ENCODE measurements at regions not wholly inside any gene's neighbourhood (a gene's known extent, or its start where the extent isn't known, plus 50 kb on each side); places are given as distances from the start of the nearest gene placed in this dataset.

DNA sequence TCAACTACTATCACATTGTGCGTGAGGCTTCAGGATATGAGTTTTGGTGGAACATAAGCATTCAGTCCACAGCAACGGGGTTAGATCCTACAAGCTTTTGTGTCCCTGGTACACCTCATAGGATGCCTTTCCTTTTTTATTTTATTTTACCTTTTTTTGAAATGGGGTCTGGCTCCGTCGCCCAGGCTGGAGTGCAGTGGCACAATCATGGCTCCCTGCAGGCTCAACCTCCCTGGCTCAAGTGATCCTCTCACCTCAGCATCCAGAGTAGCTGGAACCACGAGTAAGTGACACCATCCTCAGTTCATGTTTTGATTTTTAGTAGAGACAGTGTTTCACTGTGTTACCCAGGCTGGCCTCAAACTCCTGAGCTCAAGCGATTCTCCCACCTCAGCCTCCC is 86.0 kb upstream of the RAI14 start:
- no peak for FAIRE-seq

- no peak for FAIRE-seq
Observed at GRCh38 chr5:34570721-34571676, 85.1 kb upstream of the RAI14 start.

DNA sequence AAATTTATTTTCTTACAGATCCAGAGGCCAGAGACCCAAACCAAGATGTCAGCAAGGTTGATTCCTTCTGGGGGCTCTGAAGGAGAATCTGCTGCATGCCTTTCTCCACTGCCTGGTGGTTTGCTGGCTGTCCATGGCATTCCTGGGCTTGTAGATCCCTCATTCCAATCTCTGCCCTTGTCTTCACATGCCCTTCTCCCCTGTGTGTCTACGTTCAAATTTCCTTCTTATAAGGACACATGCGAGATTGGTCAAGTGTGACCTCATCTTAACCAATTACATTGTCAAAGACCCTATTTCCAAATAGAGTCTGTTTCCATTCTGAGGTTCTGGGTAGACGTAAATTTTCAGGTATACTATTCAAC is 84.5 kb upstream of the RAI14 start:
- FAIRE-seq, result no peak

- no peak for FAIRE-seq
Observed at GRCh38 chr5:34574936-34575467, 81.1 kb upstream of the RAI14 start.

DNA sequence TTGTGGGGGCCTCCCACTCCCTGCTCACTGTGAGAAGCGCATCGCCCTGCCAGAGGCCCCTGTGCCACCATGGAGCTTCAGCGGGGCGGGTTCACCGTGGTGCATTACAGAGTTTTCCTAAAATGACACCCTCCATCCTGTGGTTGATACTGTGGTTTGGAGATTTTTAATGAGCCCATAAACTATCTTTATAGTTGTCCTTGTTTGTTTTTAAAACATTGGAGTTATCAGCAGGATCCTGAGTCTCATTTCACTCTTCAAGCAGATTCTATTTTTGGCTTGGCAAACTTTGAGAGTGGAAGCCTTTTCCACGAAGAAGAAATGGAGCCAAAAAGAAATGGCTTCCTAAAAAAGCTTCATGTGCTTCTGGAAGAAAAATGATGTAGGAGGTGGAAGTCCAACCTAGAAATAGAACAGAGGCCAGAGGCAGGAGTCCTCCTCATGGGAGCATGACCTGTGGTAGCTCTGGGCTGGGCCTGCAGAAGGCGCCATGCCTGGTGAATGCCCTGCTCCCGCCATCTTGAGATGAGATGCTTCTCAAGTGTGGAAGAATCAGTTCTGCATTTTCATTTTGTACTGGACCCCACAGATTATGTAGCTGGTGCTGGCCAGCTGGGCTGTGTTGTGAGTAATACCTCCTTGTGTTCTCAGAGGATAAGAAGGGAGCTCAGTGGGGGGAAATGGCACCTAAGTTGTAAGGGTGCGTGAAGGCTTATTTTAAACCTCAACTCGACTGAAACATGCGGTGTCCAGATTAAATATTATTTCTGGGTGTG is 79.0 kb upstream of the RAI14 start:
- no peak for FAIRE-seq

- FAIRE-seq, result no peak
Observed at GRCh38 chr5:34578962-34579361, 77.2 kb upstream of the RAI14 start.

- no peak for FAIRE-seq
Observed at GRCh38 chr5:34580983-34581382, 75.1 kb upstream of the RAI14 start.

- FAIRE-seq, result no peak
Observed at GRCh38 chr5:34582371-34582770, 73.8 kb upstream of the RAI14 start.

DNA sequence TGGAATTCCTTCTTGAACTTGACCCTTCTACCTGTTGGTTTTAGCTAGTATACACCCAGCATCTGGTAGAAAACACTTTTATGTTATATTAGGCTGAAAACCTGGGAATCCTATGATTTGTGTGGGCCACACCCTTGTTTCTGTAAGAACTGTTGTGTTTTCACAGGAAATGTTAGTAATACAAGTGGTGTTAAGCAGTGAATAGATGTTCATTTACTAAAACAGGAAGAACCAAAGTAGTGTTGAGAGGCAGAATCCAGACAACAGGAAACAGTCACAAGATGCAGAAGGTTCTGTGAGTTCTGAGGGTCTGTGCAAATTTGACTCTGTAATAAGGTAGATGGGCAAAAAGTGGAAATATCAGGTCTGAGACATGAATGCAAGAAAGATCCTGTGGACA is 73.0 kb upstream of the RAI14 start:
- no peak for FAIRE-seq

- FAIRE-seq, result no peak
Observed at GRCh38 chr5:34584165-34584564, 72.0 kb upstream of the RAI14 start.

- no peak for FAIRE-seq
Observed at GRCh38 chr5:34585601-34586104, 70.5 kb upstream of the RAI14 start.

- FAIRE-seq, result no peak
Observed at GRCh38 chr5:34586117-34586885, 69.8 kb upstream of the RAI14 start.

DNA sequence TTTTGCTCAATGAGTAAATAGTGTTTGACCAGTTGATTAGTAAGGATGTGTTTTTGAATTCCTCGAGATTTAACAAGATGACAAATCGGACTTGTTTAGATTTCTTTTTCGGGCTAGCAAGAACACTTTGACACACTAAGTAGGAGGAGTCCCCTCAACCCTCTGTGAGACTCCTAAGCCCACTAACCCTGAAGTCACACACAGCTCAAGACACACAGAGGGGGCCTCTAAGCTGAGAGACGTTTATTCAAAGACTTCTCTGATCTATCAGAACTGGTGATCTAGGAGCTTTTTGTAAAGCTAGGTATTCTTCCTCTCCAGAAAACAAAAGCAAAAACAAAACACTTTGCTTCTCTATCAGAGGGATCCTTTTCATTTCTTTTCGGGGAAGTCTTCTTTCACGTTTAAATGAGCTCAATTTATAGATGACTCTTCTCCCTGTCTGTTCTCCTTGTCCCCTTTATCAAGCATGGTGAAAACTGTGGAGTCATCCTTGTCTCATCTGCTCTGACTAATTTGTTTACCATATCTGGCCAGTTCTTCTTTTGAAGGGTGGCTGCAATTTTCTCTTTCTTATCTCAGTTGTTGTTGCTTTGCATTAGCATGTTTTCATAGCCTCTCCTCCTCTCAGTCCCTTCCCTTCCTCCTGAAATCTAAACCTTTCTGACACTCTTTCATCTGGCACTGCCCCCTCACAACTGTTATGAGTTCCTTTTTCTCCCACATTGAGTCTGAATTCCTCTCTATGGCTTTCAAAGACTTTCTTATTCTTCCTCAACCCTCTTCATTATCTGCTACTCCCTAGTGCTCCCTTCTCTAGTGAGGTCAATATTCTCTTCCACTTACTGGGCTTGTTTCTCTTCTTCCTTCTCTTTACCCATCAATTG is 68.5 kb upstream of the RAI14 start:
- FAIRE-seq, result no peak

GRCh38 chr5:34589832-34590231 is 66.3 kb upstream of the RAI14 start:
- no peak for FAIRE-seq

DNA sequence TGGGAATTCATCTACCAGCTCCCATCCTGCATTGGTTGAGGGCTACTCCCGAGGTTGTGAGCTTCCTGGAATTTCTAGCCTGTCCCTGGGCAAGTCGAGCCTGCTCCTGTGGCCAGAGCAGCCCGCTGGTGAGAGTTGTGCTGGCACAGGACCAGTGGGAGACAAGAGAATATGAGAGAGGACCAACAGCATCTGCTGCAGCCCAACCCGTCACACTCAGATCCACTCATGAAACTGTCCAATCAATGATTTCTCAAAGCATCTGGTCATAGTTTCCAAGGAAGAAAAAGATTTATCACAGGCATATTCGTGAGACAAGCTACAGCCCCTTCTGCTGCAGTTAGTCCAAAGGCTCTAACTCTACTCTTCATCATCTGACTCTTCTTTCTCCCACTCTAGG is 64.4 kb upstream of the RAI14 start:
- no peak for FAIRE-seq

GRCh38 chr5:34597034-34598027 is 58.8 kb upstream of the RAI14 start:
- no peak for FAIRE-seq

GRCh38 chr5:34598177-34598794 is 57.8 kb upstream of the RAI14 start:
- no peak for FAIRE-seq

DNA sequence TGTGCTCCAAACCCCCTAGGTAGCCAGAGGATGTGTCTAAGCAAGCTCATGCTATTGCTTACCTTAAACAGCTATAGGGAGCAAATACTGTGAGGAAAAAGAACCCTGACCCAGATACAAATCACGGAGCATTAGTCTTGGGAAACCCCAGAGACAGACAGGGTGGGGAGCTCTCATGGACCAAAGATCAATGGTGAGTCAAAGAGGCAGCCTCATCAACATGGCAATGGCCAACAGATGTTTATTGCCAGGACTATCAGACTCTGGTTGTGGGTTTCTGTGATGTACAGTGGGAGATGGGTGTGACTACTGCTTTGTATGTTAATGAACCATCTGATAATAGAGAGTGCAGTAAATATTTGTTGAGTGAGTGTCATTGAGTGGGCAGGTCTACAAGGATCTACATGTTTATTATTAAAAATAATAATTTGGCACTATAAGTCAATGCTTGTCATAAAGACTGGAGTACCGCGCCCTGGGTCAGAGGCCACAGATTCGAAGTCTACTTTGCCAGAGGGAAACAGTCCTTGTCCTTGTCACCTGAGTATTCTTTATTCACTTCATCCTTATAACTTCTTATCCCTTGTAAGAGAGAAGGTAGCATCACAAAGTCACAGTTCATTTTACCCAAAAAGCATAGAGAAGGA is 56.5 kb upstream of the RAI14 start:
- FAIRE-seq, result no peak

GRCh38 chr5:34600118-34600493 is 56.0 kb upstream of the RAI14 start:
- no peak for FAIRE-seq

GRCh38 chr5:34603378-34603777 is 52.8 kb upstream of the RAI14 start:
- no peak for FAIRE-seq
